Stimulated activated memory B cell treated with anti-CD40 and anti-IgM and Interleukin-4, amounts not matched to agents 10 μg/mL and 1 μg/mL and 100 μg/mL, for 72 hours (primary cell): ENCODE measurements at regions not wholly inside any gene's neighbourhood (a gene's known extent, or its start where the extent isn't known, plus 50 kb on each side); places are given as distances from the start of the nearest gene placed in this dataset.

ENCODE experiments used
- ATAC-seq: fragments of 150-1000 bp; cut with Tn5 transposase; 2 replicates; pipeline ENCODE4 v1.10.0; 2021
- H3K27ac Mint-ChIP-seq: one replicate; pipeline ENCODE4 v1.8.0; 2022; ENCODE audit warnings: mild to moderate bottlenecking, mixed read lengths
- H3K27me3 Mint-ChIP-seq: one replicate; pipeline ENCODE4 v1.8.0; 2022; ENCODE audit warnings: mixed read lengths
- H3K36me3 Mint-ChIP-seq: one replicate; pipeline ENCODE4 v1.8.0; 2022; ENCODE audit warnings: mixed read lengths
- H3K4me1 Mint-ChIP-seq: one replicate; pipeline ENCODE4 v1.8.0; 2022; ENCODE audit warnings: mixed read lengths
- H3K4me3 Mint-ChIP-seq: one replicate; pipeline ENCODE4 v1.8.0; 2022; ENCODE audit warnings: mild to moderate bottlenecking, moderate library complexity, mixed read lengths
- H3K9me3 Mint-ChIP-seq: one replicate; pipeline ENCODE4 v1.8.0; 2022; ENCODE audit warnings: mixed read lengths

DNA sequence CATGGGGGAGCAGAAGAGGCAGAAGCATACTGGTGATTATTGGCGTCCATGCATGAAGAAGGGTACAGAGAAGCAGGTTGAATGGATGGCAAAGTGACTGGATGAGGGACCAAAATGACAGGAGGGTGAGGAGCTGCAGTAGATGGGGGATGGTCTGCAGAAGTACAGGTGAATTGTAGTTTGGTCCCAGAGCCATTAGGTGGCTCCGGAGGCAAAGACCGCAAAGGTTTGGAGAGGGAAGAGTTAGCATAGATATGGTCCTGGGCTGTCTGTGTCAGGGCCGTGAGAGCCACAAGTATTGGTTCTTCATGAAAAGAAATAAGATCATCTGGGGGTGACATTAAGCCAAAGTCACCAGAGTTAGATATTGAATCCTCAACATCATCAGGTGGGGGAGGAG, 59.0 kb upstream of the ZNF726 start:
- no peak for ATAC-seq
- Mint-ChIP-seq H3K4me1 (no peaks in the 10 kb centered on the region), H3K27ac (no peak overlapping the region), H3K27me3 (no peaks in the 10 kb centered on the region), H3K4me3 (no peak overlapping the region), H3K36me3 (peaks cover 9% of the 10 kb centered on the region), H3K9me3 (peaks cover 14% of the 10 kb centered on the region)

DNA sequence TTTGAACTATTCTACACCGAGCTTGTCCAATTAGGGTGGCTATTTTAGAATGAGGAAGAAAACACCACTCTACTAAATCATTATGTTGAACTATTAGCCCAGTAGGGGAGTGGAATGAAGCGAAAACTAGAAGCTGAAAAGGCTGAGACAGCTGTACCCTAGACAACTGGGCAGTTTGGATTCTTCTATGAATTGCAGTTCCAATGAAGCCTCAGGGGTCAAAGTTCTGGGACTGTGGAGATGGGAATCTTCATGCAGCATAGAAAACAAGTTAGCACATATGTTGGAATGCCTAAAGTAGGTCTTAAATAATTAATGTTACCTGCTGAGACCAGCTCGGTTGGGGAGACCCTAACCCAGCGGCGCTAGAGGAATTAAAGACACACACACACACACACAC, 62.7 kb upstream of the ZNF726 start:
- Mint-ChIP-seq H3K4me1 (no peaks in the 10 kb centered on the region), H3K27me3 (no peaks in the 10 kb centered on the region), H3K36me3 (peaks cover 9% of the 10 kb centered on the region), H3K27ac (no peak overlapping the region), H3K9me3 (peaks cover 28% of the 10 kb centered on the region), H3K4me3 (no peak overlapping the region)
- ATAC-seq, result no peak

DNA sequence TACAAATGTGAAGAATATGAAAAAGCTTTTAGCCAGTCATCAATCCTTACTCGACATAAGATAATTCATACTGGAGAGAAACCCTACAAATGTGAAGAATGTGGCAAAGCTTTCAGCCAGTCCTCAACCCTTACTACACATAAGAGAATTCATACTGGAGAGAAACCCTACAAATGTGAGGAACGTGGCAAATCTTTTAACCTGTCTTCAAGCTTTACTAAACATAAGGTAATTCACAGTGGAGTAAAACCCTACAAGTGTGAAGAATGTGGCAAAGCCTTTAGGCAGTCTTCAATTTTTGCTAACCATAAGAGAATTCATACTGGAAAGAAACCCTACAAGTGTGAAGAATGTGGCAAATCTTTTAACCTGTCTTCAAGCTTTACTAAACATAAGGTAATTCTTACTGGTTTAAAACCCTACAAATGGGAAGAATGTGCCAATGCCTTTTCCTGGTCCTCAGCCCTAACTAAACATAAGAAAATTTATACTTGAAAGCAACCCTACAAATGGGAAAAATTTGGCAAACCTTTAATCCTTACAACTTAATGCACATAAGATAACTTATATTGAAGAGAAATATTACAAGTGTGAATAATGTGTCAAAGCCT, 74.1 kb upstream of the ZNF681 start:
- ATAC-seq, result no peak
- Mint-ChIP-seq H3K27me3 (no peaks in the 10 kb centered on the region), H3K36me3 (peaks cover 13% of the 10 kb centered on the region), H3K4me3 (no peak overlapping the region), H3K4me1 (no peaks in the 10 kb centered on the region), H3K27ac (no peak overlapping the region), H3K9me3 (peaks cover 25% of the 10 kb centered on the region)

- Mint-ChIP-seq H3K27me3 (no peaks in the 10 kb centered on the region), H3K27ac (no peak overlapping the region), H3K4me1 (no peaks in the 10 kb centered on the region), H3K36me3 (peaks cover 14% of the 10 kb centered on the region), H3K4me3 (no peak overlapping the region), H3K9me3 (peaks cover 20% of the 10 kb centered on the region)
- peak; percentile 68 for ATAC-seq
Observed at GRCh38 chr19:23823952-23824389, 65.3 kb upstream of the ZNF681 start.

DNA sequence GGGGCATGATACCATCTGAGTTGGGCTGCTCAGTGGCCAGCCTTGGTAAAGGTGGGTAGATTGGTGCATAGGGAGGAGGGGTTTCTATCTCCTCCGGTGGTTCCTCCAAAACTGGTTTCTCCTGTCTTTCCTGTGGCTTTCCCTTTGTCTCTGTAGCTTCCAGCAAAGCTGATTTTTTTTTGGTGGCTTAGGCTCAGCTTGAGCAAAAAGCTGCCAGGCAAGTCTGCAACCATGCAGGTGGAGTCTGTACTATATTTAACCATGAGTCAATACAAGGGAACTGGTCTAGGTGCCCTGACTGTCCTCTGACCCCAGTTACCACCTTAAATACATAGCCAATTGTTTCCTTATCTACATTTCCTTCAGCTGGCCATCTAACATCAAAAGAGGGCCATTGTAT, 64.0 kb upstream of the ZNF681 start:
- Mint-ChIP-seq H3K27me3 (no peaks in the 10 kb centered on the region), H3K27ac (no peak overlapping the region), H3K4me1 (no peaks in the 10 kb centered on the region), H3K4me3 (no peak overlapping the region), H3K9me3 (peaks cover 20% of the 10 kb centered on the region), H3K36me3 (peaks cover 14% of the 10 kb centered on the region)
- ATAC-seq, result no peak

GRCh38 chr19:23817519-23817918, 58.8 kb upstream of the ZNF681 start:
- Mint-ChIP-seq H3K9me3 (peaks cover 10% of the 10 kb centered on the region), H3K36me3 (peaks cover 9% of the 10 kb centered on the region), H3K4me1 (no peaks in the 10 kb centered on the region), H3K27me3 (no peaks in the 10 kb centered on the region), H3K27ac (no peak overlapping the region), H3K4me3 (no peak overlapping the region)
- no peak for ATAC-seq

- peaks cover 2% of the 10 kb centered on the region for H3K9me3 Mint-ChIP-seq
- H3K27me3 Mint-ChIP-seq, result no peaks in the 10 kb centered on the region
- no peaks in the 10 kb centered on the region for H3K4me1 Mint-ChIP-seq
- H3K27ac Mint-ChIP-seq, result no peak overlapping the region
- peaks cover 12% of the 10 kb centered on the region for H3K36me3 Mint-ChIP-seq
- H3K4me3 Mint-ChIP-seq, result no peak overlapping the region
- no peak for ATAC-seq
Observed at GRCh38 chr19:23810496-23810895, 51.8 kb upstream of the ZNF681 start.
